ENCODE measurements at regions not wholly inside any gene's neighbourhood (a gene's known extent, or its start where the extent isn't known, plus 50 kb on each side); places are given as distances from the start of the nearest gene placed in this dataset.

GRCh38 chr15:39130556-39131379, 450.1 kb upstream of the THBS1 start:
- DNase-seq = no peak

- no peak for DNase-seq
Observed at GRCh38 chr15:39131609-39132008, 449.3 kb upstream of the THBS1 start.

GRCh38 chr15:39132070-39132469, 448.8 kb upstream of the THBS1 start:
- no peak for DNase-seq

GRCh38 chr15:39132954-39133600, 447.8 kb upstream of the THBS1 start:
- no peak for DNase-seq

- DNase-seq = no peak
Observed at GRCh38 chr15:39134282-39134681, 446.6 kb upstream of the THBS1 start.

GRCh38 chr15:39135989-39136388, 444.9 kb upstream of the THBS1 start:
- no peak for DNase-seq

- DNase-seq = no peak
Observed at GRCh38 chr15:39139431-39140059, 441.3 kb upstream of the THBS1 start.

GRCh38 chr15:39140060-39140604, 440.7 kb upstream of the THBS1 start:
- no peak for DNase-seq

GRCh38 chr15:39142500-39142899, 438.4 kb upstream of the THBS1 start:
- no peak for DNase-seq

GRCh38 chr15:39143479-39143878, 437.4 kb upstream of the THBS1 start:
- DNase-seq = no peak

GRCh38 chr15:39144051-39144450, 436.8 kb upstream of the THBS1 start:
- no peak for DNase-seq

- no peak for DNase-seq
Observed at GRCh38 chr15:39144613-39145499, 436.0 kb upstream of the THBS1 start.

- no peak for DNase-seq
Observed at GRCh38 chr15:39145854-39146625, 434.8 kb upstream of the THBS1 start.

GRCh38 chr15:39149636-39150150, 431.2 kb upstream of the THBS1 start:
- no peak for DNase-seq

- no peak for DNase-seq
Observed at GRCh38 chr15:39151545-39151944, 429.3 kb upstream of the THBS1 start.

GRCh38 chr15:39153058-39153714, 427.7 kb upstream of the THBS1 start:
- no peak for DNase-seq

GRCh38 chr15:39153716-39154115, 427.2 kb upstream of the THBS1 start:
- no peak for DNase-seq

GRCh38 chr15:39154227-39154638, 426.6 kb upstream of the THBS1 start:
- DNase-seq = no peak

- no peak for DNase-seq
Observed at GRCh38 chr15:39154776-39155175, 426.1 kb upstream of the THBS1 start.

- DNase-seq = no peak
Observed at GRCh38 chr15:39156166-39156565, 424.7 kb upstream of the THBS1 start.

- no peak for DNase-seq
Observed at GRCh38 chr15:39156646-39157250, 424.1 kb upstream of the THBS1 start.
